GM11168 (cell line): ENCODE measurements at regions not wholly inside any gene's neighbourhood (a gene's known extent, or its start where the extent isn't known, plus 50 kb on each side); places are given as distances from the start of the nearest gene placed in this dataset.
"Not testable (repeated sequence)": the region's sequence is repeated elsewhere in the genome, so short reads cannot be mapped to it uniquely, and the experiment has no call there.

Experiments
- in situ Hi-C: fragments of 300-500 bp; cut with MboI; formaldehyde crosslinking; loops from one replicate; pipeline ENCODE4 v1.12.0; 2022; ENCODE audit warnings: low sequenced_read_pairs; ENCODE audit not compliant: unreplicated experiment

- in situ Hi-C loops, result no loop called here
These were observed 614.1 kb downstream of the UQCRFS1 start for GRCh38 chr19:28598861-28599260.

- in situ Hi-C loops, result no loop called here
These were observed 616.3 kb downstream of the UQCRFS1 start for GRCh38 chr19:28596561-28597071.

DNA sequence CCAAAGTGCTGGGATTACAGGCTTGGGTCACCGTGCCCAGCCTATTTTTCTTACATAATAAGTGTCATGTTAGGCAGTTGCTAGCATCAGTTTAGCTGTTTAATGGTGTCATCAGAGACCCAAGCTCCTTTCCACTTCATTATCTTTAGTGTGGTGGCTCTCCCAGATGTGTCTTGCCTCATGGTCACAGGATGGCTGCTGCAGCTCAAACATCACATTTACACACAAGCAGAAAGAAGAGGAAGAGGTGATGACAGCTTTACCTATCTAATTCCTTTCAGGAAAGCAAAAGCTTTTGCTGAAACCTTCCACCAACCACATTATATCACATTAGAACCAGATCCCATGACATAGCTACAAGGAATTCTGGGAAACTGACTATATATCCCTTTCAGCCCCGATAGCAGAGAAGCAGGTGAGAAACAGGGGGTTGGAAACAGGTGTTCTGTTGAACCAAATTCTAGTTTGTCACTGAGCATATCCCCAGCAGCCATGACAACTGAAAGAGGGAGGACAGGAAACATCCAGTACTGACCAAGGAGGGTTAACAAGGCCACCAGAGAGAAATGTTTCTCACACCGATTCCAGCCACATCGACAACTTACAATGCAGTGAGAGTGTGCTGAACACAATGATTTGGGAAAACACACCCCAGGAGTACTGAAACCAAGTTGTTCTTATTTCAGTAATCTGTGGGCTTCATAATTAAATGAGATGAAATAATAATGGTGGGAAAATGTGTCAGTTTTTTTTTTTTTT is 617.0 kb downstream of the UQCRFS1 start:
- in situ Hi-C loops, result no loop called here

GRCh38 chr19:28594737-28595136 is 618.2 kb downstream of the UQCRFS1 start:
- in situ Hi-C loops, result no loop called here

DNA sequence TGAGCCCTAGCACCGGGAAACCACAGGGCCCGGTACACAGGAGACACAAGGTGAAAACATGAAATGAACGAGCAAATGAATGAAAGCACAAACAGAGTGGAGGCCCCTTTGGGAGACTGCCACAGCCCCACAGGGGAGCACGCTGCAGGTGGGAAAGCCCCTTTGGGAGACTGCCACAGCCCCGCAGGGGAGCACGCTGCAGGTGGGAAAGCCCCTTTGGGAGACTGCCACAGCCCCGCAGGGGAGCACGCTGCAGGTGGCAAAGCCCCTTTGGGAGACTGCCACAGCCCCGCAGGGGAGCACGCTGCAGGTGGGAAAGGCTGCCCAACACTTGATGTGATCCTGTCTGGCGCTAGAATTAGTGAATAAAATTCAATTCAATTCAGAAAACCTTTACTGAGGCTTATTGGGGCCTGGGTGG is 623.0 kb downstream of the UQCRFS1 start:
- in situ Hi-C loops, result not testable (repeated sequence)

DNA sequence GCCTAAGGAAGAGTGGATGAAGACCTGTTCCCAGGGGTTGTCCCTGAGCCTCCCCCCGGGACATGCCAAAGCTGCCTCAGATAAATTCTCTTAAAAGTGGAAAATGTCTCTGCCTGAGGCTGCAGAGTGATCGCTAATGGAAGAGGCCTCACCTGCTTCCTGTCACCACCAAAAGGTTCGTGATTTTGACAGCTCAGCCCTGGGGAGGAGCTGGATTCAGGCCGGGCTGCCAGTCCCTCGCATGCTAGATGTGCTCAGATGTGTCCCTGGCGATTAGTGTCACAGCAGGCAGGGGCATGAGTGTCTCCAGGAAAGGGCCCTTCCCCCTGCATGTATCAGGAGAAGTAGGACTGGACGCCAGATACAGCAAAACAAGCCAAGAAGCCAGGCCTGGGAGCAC is 626.5 kb downstream of the UQCRFS1 start:
- in situ Hi-C loops, result no loop called here

DNA sequence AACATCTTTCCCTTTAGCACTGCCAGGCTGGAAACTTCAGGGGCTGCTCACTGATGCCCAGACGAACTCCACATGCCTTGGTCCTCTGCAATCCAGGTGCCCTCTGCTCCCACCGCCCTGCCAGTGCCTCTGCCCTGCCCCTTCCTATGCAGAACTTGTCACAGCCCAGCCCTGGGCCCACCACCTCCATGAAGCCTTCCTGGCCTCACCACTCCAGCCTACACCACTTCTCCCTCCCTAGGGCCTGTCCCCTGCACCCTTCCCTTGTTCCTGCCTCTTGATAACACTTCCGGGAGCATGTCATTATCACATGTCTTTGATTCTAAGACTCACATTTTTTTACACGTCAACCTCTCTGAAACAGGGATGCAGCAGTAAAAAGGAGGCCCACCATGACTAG is 627.2 kb downstream of the UQCRFS1 start:
- in situ Hi-C loops, result no loop called here

- in situ Hi-C loops, result no loop called here
These were observed 629.2 kb downstream of the UQCRFS1 start for GRCh38 chr19:28583713-28584112.

- in situ Hi-C loops, result no loop called here
These were observed 629.7 kb downstream of the UQCRFS1 start for GRCh38 chr19:28583242-28583641.

- in situ Hi-C loops, result no loop called here
These were observed 630.2 kb downstream of the UQCRFS1 start for GRCh38 chr19:28582796-28583195.

DNA sequence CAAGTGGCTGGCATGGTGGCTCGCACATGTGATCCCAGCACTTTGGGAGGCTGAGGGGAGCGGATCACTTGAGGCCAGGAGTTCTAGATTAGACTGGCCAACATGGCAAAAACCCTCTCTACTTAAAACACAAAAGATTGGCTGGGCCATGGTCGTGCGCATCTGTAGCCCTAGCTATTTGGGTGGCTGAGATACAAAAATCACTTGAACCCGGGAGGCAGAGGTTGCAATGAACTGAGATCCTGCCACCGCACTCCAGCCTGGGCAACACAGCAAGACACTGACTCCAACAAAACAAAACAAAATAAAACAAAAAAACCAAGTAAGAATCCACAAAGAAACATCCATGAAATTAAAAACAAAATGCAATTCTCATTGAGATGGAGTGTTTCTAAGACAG is 630.6 kb downstream of the UQCRFS1 start:
- in situ Hi-C loops, result no loop called here

GRCh38 chr19:28581468-28581770 is 631.5 kb downstream of the UQCRFS1 start:
- in situ Hi-C loops, result no loop called here

- in situ Hi-C loops, result no loop called here
These were observed 634.0 kb downstream of the UQCRFS1 start for GRCh38 chr19:28578786-28579505.

DNA sequence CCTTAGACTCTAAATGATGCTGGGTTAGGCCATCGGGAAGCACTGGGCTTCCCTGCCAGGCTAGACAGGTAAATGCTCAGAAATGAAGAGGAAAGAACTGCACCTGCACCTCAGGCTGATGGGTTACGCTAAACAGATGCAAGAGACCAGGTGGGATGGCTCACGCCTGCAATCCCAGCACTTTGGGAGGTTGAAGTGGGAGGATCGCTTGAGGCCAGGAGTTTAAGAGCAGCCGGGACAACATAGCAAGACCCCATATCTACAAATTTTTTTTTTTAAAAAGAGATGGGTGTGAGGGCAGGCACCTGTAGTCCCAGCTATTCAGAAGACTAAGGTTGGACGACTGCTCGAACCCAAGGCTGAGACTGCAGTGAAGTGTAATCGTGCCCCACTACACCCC is 634.7 kb downstream of the UQCRFS1 start:
- in situ Hi-C loops, result no loop called here

DNA sequence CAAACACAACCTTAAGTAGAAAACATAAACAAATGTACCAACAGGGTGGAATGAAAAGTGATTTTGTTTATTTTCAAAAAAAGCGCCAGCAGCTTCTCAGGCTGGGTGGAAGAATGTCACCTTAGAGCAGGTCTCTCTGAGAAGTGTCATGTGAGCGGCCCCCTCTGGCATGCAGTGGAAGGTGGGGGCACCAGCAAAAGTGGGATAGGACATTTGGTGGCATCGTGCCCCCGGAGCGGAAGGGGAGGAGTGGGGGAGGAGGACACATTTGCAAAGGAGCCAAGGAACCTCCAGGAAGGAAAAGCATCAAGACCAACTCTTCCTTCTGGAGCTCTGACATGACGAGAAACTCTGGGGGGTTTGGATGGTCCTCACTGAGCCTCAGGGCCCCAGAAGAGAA is 635.3 kb downstream of the UQCRFS1 start:
- in situ Hi-C loops, result no loop called here

DNA sequence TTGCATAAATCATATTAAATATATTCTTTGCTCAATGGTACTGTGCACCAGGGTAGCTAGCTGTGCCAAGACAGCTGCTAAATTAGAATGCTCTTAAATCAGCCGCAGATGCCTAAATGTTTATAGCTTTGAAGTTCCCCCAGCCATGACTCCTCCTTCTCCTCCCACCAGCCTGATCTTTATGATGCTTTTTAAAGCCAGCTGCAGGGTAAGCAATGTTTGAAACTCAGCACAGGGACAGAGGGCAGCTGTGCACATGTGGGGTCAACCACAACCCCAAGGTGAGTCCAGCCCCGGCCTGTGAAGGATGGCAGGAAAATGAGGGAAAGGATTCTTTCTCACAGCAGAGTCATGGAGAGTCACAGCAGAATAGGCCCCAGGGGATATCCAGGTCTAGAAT is 635.7 kb downstream of the UQCRFS1 start:
- in situ Hi-C loops, result no loop called here

DNA sequence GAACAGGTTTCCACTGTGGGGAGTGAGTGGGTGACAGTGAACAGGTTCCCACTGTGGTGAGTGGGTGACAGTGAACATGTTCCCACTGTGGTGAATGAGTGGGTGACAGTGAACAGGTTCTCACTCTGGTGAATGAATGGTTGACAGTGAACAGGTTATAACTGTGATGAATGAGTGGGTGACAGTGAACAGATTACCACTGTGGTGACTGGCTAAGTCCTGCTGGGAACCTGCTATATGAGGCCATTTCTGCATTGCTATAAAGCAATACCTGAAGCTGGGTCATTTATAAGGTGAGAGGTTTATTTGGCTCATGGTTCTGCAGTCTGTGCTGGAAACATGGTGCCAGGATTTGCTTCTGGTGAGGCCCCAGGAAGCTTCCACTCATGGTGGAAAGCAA is 637.1 kb downstream of the UQCRFS1 start:
- in situ Hi-C loops, result no loop called here

GRCh38 chr19:28575312-28575711 is 637.6 kb downstream of the UQCRFS1 start:
- in situ Hi-C loops, result not testable (repeated sequence)

DNA sequence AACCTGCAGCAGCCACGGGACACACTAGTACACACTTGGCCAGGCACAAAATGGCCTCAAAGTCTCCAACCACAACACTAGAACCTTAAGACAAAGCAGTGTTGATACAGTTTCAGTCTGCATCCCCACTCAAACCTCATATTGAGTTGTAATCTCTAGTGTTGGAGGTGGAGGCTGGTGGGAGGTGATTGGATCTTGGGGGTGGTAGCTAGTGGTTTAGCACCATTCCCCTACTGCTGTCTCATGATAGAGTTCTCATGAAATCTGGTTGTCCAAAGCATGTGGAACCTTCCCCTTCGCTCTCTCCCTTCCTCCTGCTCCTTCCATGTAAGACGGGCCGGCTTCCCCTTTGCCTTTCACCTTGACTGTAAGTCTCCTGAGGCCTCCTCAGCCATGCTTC is 638.7 kb downstream of the UQCRFS1 start:
- in situ Hi-C loops, result no loop called here

DNA sequence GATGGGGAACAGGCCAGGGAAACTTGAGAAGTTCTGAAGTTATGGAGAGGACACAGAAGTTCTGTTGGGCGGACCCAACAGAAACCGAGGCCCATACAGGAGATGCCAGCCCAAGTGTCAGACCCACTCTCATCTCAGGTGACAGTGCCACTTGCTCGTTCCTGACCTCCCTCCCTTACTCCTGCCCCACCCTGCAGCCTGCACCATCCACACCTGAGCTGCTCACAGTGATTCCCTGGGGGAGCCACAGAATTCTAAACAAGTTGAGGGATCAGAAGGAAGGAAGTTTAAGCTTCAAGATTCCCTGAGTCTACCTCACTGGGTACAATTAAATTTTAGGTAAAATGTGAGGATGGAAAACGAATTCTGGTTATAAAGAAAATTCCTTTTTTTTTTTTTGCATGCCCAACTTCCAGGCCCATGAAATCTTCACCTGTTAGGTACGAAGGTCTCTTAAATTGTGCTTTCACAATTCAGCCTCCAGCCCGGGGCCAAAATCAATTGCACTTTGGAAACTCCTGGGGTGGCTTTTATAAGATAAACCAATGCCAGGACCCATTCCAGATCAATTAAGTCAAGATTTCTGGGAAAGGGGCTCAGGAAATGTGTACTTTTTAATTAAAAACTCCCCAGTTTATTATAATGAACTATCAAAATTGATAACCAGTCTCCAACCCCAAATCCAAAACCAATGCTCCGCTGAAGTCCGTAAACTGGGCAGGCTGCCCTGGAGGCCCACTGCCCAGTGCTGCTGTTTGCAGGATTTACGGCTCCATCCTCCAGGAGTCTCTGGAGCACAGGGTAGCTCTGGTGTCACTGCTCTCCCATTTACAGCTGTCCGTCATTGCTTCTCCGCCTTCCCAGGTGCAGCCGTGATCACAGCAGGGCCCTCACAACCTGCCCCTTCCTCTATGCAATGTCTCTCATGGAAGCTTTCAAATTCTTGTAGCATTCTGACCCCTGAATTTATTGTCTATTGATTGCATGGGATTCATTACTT is 643.5 kb downstream of the UQCRFS1 start:
- in situ Hi-C loops, result no loop called here

DNA sequence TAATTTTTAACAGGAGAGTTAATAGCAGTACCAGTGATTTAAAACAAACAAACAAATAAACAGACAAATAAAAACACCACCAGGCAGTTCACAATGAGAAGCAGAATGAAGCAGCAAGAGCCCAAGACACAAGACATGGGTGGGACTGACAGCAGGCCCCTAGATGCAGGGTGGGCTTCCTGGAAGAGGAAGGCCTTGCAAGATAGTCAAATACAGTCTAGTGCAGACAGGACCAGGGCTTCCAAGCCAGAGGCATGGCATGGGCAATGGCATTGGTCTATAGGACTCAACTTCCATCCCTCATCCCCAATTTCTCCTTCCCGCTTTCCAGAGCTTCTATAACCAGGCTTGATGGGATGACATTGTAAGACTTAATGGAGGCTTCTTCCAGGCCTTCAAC is 645.1 kb downstream of the UQCRFS1 start:
- in situ Hi-C loops, result no loop called here
